K562 (cell line): ENCODE measurements at regions not wholly inside any gene's neighbourhood (a gene's known extent, or its start where the extent isn't known, plus 50 kb on each side); places are given as distances from the start of the nearest gene placed in this dataset.

ENCODE experiments used
- ATAC-seq: fragments of 200-7000 bp; cut with Tn5 transposase; 3 replicates; pipeline ENCODE4 v1.9.1; 2020; ENCODE audit warnings: moderate library complexity
- BruUV-seq: library from RNA; stranded (reverse); fragments of 400-500 nt; replicated peaks from 2 replicates; lab custom pipeline; 2021; lab: Mats Ljungman, UMichigan
- CTCF ChIA-PET: fragments of 300-600 bp; formaldehyde crosslinking; extraction: SDS; loops from one replicate; lab custom pipeline; 2021; ENCODE audit warnings: low intra/inter-chr PET ratio; lab: Yijun Ruan, JAX
- POLR2A ChIA-PET: fragments of 300-600, 350-650 bp; sonication (Branson Sonifier 250); formaldehyde crosslinking; extraction: SDS; loops from one replicate; lab custom pipeline; 2021; ENCODE audit warnings: antibody characterized with exemption, inconsistent platforms; lab: Yijun Ruan, JAX
- DNase-seq, 4 experiments: peaks; one replicate each; pipeline versions ENCODE4 v3.0.0 to v3.0.0-alpha.2; 2011 to 2018; ENCODE audit warnings: low spot score in 3 of 4, mixed read lengths in 3 of 4; ENCODE audit errors: extremely low read depth in 1 of 4
- FAIRE-seq: peaks from 2 replicates; lab custom pipeline; 2011; peaks lifted over from hg19 to GRCh38; lab: Jason Lieb, UNC
- H2AFZ ChIP-seq: 2 replicates; pipeline ENCODE4 v1.6.0; 2011; ENCODE audit warnings: low read depth, low read length, control low read depth, inconsistent platforms
- H3K27ac ChIP-seq: fragments of 200-600 bp; 3 replicates; pipeline ENCODE4 v1.8.0; 2011; ENCODE audit warnings: low read depth, mild to moderate bottlenecking, control low read depth, inconsistent platforms, low read length, moderate library complexity, mixed read lengths; ENCODE audit errors: extremely low read depth
- H3K27me3 ChIP-seq, 2 experiments: fragments of 300-600 bp in 1 of 2; 2 replicates in 1 of 2; 3 replicates in 1 of 2; pipeline versions ENCODE4 v1.6.0 to v1.8.0; 2011; ENCODE audit warnings: inconsistent platforms in 2 of 2, low read length in 2 of 2, mild to moderate bottlenecking in 1 of 2, mixed read lengths in 1 of 2, moderate library complexity in 1 of 2; ENCODE audit not compliant: control insufficient read depth in 2 of 2, insufficient read depth in 2 of 2
- H3K36me3 ChIP-seq: fragments of 300-600 bp; 3 replicates; pipeline ENCODE4 v1.8.0; 2011; ENCODE audit warnings: mild to moderate bottlenecking, low read length, inconsistent platforms; ENCODE audit not compliant: control insufficient read depth, insufficient read depth
- H3K4me1 ChIP-seq, 2 experiments: fragments of 200-600 bp in 1 of 2; replicated peaks in 1 of 2; 2 replicates in 1 of 2; 3 replicates in 1 of 2; pipeline versions ENCODE4 v1.5.1 to v1.8.0; 2011; ENCODE audit warnings: inconsistent platforms in 2 of 2, low read length in 2 of 2, mild to moderate bottlenecking in 1 of 2, mixed read lengths in 1 of 2, moderate library complexity in 1 of 2; ENCODE audit not compliant: control insufficient read depth in 2 of 2, insufficient read depth in 2 of 2
- H3K4me2 ChIP-seq: 2 replicates; pipeline ENCODE4 v1.6.1; 2011; ENCODE audit warnings: low read length, control low read depth, inconsistent platforms, mixed read lengths; ENCODE audit not compliant: insufficient read depth
- H3K4me3 ChIP-seq: fragments of 200-600 bp; sonication (generic), shearing (Covaris generic); 2 replicates; pipeline ENCODE4 v1.5.1; 2016; ENCODE audit warnings: control low read depth, inconsistent platforms
- H3K79me2 ChIP-seq: fragments of 200-600 bp; 3 replicates; pipeline ENCODE4 v1.8.0; 2011; ENCODE audit warnings: low read length, inconsistent platforms; ENCODE audit not compliant: control insufficient read depth, insufficient read depth
- H3K9ac ChIP-seq, 2 experiments: 2 replicates each; pipeline versions ENCODE4 v1.6.0 to v1.6.1; 2011; ENCODE audit warnings: low read depth in 2 of 2, low read length in 2 of 2, control low read depth in 1 of 2, inconsistent platforms in 1 of 2, mild to moderate bottlenecking in 1 of 2, mixed read lengths in 1 of 2; ENCODE audit not compliant: insufficient read depth in 1 of 2
- H3K9me1 ChIP-seq: one replicate; pipeline ENCODE4 v1.6.0; 2011; ENCODE audit warnings: inconsistent platforms, mild to moderate bottlenecking, low read length, moderate library complexity; ENCODE audit not compliant: control insufficient read depth, insufficient read depth
- H3K9me3 ChIP-seq: replicated peaks from 2 replicates; pipeline ENCODE4 v1.5.1; 2011; ENCODE audit warnings: low read depth, low read length, inconsistent platforms; ENCODE audit not compliant: control insufficient read depth, insufficient read depth
- H4K20me1 ChIP-seq: replicated peaks from 2 replicates; pipeline ENCODE4 v1.6.1; 2011; ENCODE audit warnings: low read length, inconsistent platforms, mixed read lengths; ENCODE audit not compliant: control insufficient read depth, insufficient read depth
- BCOR ChIP-seq: fragments of 450-650 bp; IDR thresholded peaks from 2 replicates; pipeline ENCODE4 v1.6.1; 2016
- FOSL1 ChIP-seq: fragments of 200-800 bp; sonication (Bioruptor generic); conservative IDR thresholded peaks from 2 replicates; pipeline ENCODE4 v1.6.1; 2016; ENCODE audit warnings: missing genetic modification characterization, missing compliant biosample characterization
- FOXJ3 ChIP-seq: sonication (generic); formaldehyde crosslinking; IDR thresholded peaks from 2 replicates; pipeline ENCODE4 v1.4.0; 2020; ENCODE audit warnings: mild to moderate bottlenecking, missing genetic modification reagents
- HMG20B ChIP-seq: fragments of 250-450 bp; sonication (Bioruptor Pico); IDR thresholded peaks from 2 replicates; pipeline ENCODE4 v1.5.0; 2021; ENCODE audit warnings: mild to moderate bottlenecking
- SRSF7 ChIP-seq: fragments of 200-400 bp; formaldehyde crosslinking; optimal IDR thresholded peaks from 2 replicates; pipeline ENCODE3; 2017; ENCODE audit warnings: mild to moderate bottlenecking, low read depth, low read length
- ZNF354B ChIP-seq: fragments of 250-450 bp; sonication (Bioruptor Pico); IDR thresholded peaks from 2 replicates; pipeline ENCODE4 v1.4.0; 2020
- WGBS: fragments of 100-300 bp; shearing (Covaris generic); methylation state at CpG from one replicate; pipeline ENCODE4 v1.1.6; 2016; ENCODE audit warnings: low coverage, mixed read lengths; ENCODE audit not compliant: insufficient coverage; ENCODE audit errors: missing lambda C conversion rate; 5-methylcytosine and 5-hydroxymethylcytosine counted together
- in situ Hi-C: fragments of 300-500 bp; cut with MboI; formaldehyde crosslinking; loops from 4 replicates; pipeline ENCODE4 v1.15.0; 2018; ENCODE audit warnings: inconsistent platforms, mixed read lengths
- intact Hi-C: fragments of 100-400 bp; cut with micrococcal nuclease; formaldehyde crosslinking; loops from 2 replicates; pipeline ENCODE4 v1.14.2; 2022
- TF ChIP-seq, protein P1 (sequence below): sonication (generic); formaldehyde crosslinking; IDR thresholded peaks from 2 replicates; pipeline ENCODE4 v1.8.0; 2023; ENCODE audit warnings: mild to moderate bottlenecking, missing genetic modification reagents
- TF ChIP-seq, protein P2 (sequence below): fragments of 250-450 bp; sonication (Bioruptor Pico); IDR thresholded peaks from 2 replicates; pipeline ENCODE4 v1.5.0; 2021; ENCODE audit warnings: mild to moderate bottlenecking, moderate library complexity

DNA sequence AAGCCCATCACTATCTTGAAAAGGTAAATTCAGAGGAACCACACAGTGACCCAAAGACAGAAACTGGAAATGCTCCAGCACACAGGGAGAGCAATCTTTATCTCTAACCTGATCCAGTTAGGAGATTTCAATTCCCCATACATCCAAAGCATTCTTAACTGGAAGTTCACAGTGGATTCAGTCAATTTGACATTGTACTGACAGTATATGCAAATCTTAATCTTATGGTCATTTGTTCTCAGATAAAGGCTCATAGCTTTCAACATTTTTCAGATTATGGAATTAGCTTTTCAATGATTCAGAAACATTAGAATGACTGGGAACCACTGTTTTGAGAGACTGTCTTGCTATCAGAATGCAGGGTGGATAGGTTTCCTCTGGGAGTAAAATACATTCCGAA is 1455.6 kb downstream of the OLFM4 start:
- no peak for FAIRE-seq
- no peak overlapping the region for H3K4me3 ChIP-seq
- H3K9me1 ChIP-seq, result no peaks in the 10 kb centered on the region
- H3K27ac ChIP-seq, result no peak overlapping the region
- H3K36me3 ChIP-seq, result no peaks in the 10 kb centered on the region
- no peak overlapping the region for H3K9ac ChIP-seq
- in situ Hi-C loops (no loop called here), intact Hi-C loops (no loop called here)
- no peaks in the 10 kb centered on the region for H4K20me1 ChIP-seq
- POLR2A ChIA-PET, result no interaction called here
- H3K9me3 ChIP-seq, result no peaks in the 10 kb centered on the region
- no peak overlapping the region for H3K4me2 ChIP-seq
- no peak for DNase-seq
- H3K79me2 ChIP-seq, result no peaks in the 10 kb centered on the region
- no peak for TF ChIP-seq ZNF354B (CRISPR knock-in tag)
- no peak for TF ChIP-seq HMG20B (CRISPR knock-in tag)
- no peak for TF ChIP-seq FOSL1 (tag)
- TF ChIP-seq SRSF7, result no peak
- TF ChIP-seq, protein P1, sequence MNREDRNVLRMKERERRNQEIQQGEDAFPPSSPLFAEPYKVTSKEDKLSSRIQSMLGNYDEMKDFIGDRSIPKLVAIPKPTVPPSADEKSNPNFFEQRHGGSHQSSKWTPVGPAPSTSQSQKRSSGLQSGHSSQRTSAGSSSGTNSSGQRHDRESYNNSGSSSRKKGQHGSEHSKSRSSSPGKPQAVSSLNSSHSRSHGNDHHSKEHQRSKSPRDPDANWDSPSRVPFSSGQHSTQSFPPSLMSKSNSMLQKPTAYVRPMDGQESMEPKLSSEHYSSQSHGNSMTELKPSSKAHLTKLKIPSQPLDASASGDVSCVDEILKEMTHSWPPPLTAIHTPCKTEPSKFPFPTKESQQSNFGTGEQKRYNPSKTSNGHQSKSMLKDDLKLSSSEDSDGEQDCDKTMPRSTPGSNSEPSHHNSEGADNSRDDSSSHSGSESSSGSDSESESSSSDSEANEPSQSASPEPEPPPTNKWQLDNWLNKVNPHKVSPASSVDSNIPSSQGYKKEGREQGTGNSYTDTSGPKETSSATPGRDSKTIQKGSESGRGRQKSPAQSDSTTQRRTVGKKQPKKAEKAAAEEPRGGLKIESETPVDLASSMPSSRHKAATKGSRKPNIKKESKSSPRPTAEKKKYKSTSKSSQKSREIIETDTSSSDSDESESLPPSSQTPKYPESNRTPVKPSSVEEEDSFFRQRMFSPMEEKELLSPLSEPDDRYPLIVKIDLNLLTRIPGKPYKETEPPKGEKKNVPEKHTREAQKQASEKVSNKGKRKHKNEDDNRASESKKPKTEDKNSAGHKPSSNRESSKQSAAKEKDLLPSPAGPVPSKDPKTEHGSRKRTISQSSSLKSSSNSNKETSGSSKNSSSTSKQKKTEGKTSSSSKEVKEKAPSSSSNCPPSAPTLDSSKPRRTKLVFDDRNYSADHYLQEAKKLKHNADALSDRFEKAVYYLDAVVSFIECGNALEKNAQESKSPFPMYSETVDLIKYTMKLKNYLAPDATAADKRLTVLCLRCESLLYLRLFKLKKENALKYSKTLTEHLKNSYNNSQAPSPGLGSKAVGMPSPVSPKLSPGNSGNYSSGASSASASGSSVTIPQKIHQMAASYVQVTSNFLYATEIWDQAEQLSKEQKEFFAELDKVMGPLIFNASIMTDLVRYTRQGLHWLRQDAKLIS, result no peak
- TF ChIP-seq FOXJ3 (CRISPR knock-in tag), result no peak
- TF ChIP-seq, protein P2, sequence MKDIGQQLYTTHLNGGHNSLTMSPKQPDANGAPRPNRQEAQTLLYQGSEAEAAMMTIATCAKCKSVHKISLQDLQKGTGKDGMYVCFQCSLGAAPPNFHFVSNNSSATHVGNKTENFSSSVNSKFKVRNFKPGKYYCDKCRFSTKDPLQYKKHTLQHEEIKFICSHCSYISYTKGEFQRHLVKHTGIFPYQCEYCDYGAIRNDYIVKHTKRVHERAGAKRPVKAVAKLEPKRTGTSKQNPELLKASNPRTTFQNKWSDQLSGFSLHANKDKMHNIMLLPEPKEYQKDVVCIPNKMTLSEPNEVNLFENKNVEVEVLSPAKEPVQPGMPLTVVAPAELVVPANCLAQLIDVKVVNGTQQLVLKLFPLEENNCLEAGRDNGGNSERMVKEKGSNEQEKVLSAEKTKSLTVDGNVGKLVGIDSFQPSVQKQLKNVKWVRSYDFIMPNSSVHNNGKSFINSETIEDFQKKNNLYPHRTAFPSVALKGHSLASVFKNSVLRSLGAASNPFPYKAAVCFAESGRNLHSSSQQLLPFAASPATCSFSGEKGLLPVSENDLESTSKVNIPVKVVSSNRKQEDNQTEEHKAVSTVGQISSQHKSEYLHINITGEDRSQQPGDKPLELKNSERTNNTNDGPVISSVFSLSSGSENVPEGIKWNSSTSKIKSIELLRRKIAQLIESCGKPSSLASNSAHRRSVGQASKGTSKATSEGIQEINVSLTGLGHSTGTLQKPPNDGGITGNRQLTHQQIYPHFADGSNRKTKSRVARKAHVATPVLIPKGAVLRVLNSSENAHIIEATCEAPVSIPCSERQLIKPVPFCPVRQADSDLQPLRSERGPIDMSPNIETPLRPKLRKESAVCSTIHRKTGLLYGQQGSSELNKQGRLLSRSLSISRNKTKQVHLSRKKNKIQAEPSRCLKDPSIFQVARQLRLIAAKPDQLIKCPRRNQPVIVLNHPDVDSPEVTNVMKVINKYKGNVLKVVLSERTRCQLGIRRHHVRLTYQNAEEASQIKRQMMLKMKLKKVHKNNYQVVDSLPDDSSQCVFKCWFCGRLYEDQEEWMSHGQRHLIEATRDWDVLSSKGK (CRISPR knock-in tag), result no peak
- no peak for TF ChIP-seq BCOR
- TF ChIP-seq, all 486 proteins: peak for 0
- ATAC-seq, result no peak
- H3K4me1 ChIP-seq, result no peaks in the 10 kb centered on the region
- H2AFZ ChIP-seq, result no peak overlapping the region
- 0% methylated on average over 1 of the region's 1 CpG for whole genome bisulfite sequencing
- no TSS peak for BruUV-seq
- CTCF ChIA-PET, result no interaction called here
- H3K27me3 ChIP-seq, result no peaks in the 10 kb centered on the region
